ENCODE measurements at regions not wholly inside any gene's neighbourhood (a gene's known extent, or its start where the extent isn't known, plus 50 kb on each side); places are given as distances from the start of the nearest gene placed in this dataset.
"Not testable (repeated sequence)": the region's sequence is repeated elsewhere in the genome, so short reads cannot be mapped to it uniquely, and the experiment has no call there.

- DNase-seq, result no peak
Measured at GRCh38 chr4:132709056-132709455, 440.0 kb upstream of the PCDH10 start.

- no peak for DNase-seq
Measured at GRCh38 chr4:132710971-132711370, 438.1 kb upstream of the PCDH10 start.

- no peak for DNase-seq
Measured at GRCh38 chr4:132737344-132737743, 411.8 kb upstream of the PCDH10 start.

GRCh38 chr4:132759199-132759780 lies 389.8 kb upstream of the PCDH10 start:
- DNase-seq, result no peak

GRCh38 chr4:132763465-132763864 lies 385.6 kb upstream of the PCDH10 start:
- no peak for DNase-seq

GRCh38 chr4:132767901-132768300 lies 381.2 kb upstream of the PCDH10 start:
- no peak for DNase-seq

GRCh38 chr4:132770776-132771175 lies 378.3 kb upstream of the PCDH10 start:
- DNase-seq, result no peak

- DNase-seq, result no peak
Measured at GRCh38 chr4:132792310-132792709, 356.8 kb upstream of the PCDH10 start.

GRCh38 chr4:132797856-132798255 lies 351.2 kb upstream of the PCDH10 start:
- no peak for DNase-seq

GRCh38 chr4:132809298-132810032 lies 339.6 kb upstream of the PCDH10 start:
- DNase-seq, result no peak

GRCh38 chr4:132813061-132813460 lies 336.0 kb upstream of the PCDH10 start:
- not testable (repeated sequence) for DNase-seq

GRCh38 chr4:132818091-132818490 lies 331.0 kb upstream of the PCDH10 start:
- peak; percentile 1 for DNase-seq

GRCh38 chr4:132823419-132823818 lies 325.7 kb upstream of the PCDH10 start:
- no peak for DNase-seq

- no peak for DNase-seq
Measured at GRCh38 chr4:132824761-132825160, 324.3 kb upstream of the PCDH10 start.

- DNase-seq, result no peak
Measured at GRCh38 chr4:132827522-132827921, 321.6 kb upstream of the PCDH10 start.

GRCh38 chr4:132838244-132838643 lies 310.9 kb upstream of the PCDH10 start:
- DNase-seq, result no peak

- DNase-seq, result no peak
Measured at GRCh38 chr4:132839070-132839469, 310.0 kb upstream of the PCDH10 start.

GRCh38 chr4:132859929-132860328 lies 289.2 kb upstream of the PCDH10 start:
- DNase-seq, result no peak

GRCh38 chr4:132860976-132861375 lies 288.1 kb upstream of the PCDH10 start:
- DNase-seq, result no peak

- no peak for DNase-seq
Measured at GRCh38 chr4:132863619-132864018, 285.5 kb upstream of the PCDH10 start.

- no peak for DNase-seq
Measured at GRCh38 chr4:132865458-132865857, 283.6 kb upstream of the PCDH10 start.

GRCh38 chr4:132865922-132866321 lies 283.2 kb upstream of the PCDH10 start:
- no peak for DNase-seq

GRCh38 chr4:132866616-132867015 lies 282.5 kb upstream of the PCDH10 start:
- no peak for DNase-seq

GRCh38 chr4:132893787-132894186 lies 255.3 kb upstream of the PCDH10 start:
- DNase-seq, result no peak

- no peak for DNase-seq
Measured at GRCh38 chr4:132901224-132901623, 247.9 kb upstream of the PCDH10 start.
